Heart left ventricle (tissue), 16 donors: ENCODE measurements at regions not wholly inside any gene's neighbourhood (a gene's known extent, or its start where the extent isn't known, plus 50 kb on each side); places are given as distances from the start of the nearest gene placed in this dataset.

ENCODE experiments used
- ATAC-seq, 4 donors: fragments of 200-7000 bp; cut with Tn5 transposase; one replicate each; pipeline ENCODE4 v1.9.1; 2020 to 2022; ENCODE audit warnings: moderate library complexity in 4 of 4, mild to moderate bottlenecking in 3 of 4, moderate number of reproducible peaks in 1 of 4
- DNase-seq, 5 donors: peaks; one replicate each; pipeline ENCODE4 v3.0.0-alpha.2; 2020
- H3K27ac ChIP-seq, 12 donors: fragments of 200-600 bp; sonication (generic) in 4 of 12; one replicate each; pipeline versions ENCODE4 v1.5.0 to v1.8.0; 2016 to 2022; ENCODE audit warnings: mild to moderate bottlenecking in 2 of 12
- H3K27me3 ChIP-seq, 9 donors: fragments of 200-600 bp; sonication (generic) in 2 of 9; one replicate each; pipeline versions ENCODE4 v1.5.1 to v1.8.0; 2016 to 2022; ENCODE audit warnings: mild to moderate bottlenecking in 3 of 9
- H3K36me3 ChIP-seq, 9 donors: fragments of 200-600 bp; sonication (generic) in 2 of 9; one replicate each; pipeline versions ENCODE4 v1.5.0 to v1.8.0; 2018 to 2022; ENCODE audit warnings: mild to moderate bottlenecking in 2 of 9
- H3K4me1 ChIP-seq, 12 donors: fragments of 200-600 bp; sonication (generic) in 4 of 12; one replicate each; pipeline versions ENCODE4 v1.5.0 to v1.8.0; 2016 to 2022; ENCODE audit warnings: mild to moderate bottlenecking in 3 of 12
- H3K4me3 ChIP-seq, 12 donors: fragments of 200-600 bp; sonication (generic) in 4 of 12; one replicate each; pipeline versions ENCODE4 v1.5.0 to v1.8.0; 2017 to 2022; ENCODE audit warnings: mild to moderate bottlenecking in 9 of 12, moderate library complexity in 4 of 12
- H3K9me3 ChIP-seq, 12 donors: fragments of 200-600 bp; sonication (generic) in 4 of 12; one replicate each; pipeline versions ENCODE4 v1.5.0 to v1.8.0; 2016 to 2022; ENCODE audit warnings: mild to moderate bottlenecking in 1 of 12
- POLR2A ChIP-seq, 2 donors: fragments of 450-650 bp; IDR thresholded peaks; one replicate each; pipeline ENCODE4 v1.6.1; 2017; ENCODE audit warnings: antibody characterized with exemption in 2 of 2, mild to moderate bottlenecking in 2 of 2, moderate library complexity in 2 of 2
- WGBS, 4 donors: extraction: QIAGEN DNeasy Blood & Tissue Kit in 2 of 4; methylation state at CpG; one replicate each; pipeline versions ENCODE4 v1.1.5 to v1.1.7; 2013 to 2018; 5-methylcytosine and 5-hydroxymethylcytosine counted together
- intact Hi-C, 10 donors: fragments of 100-400 bp; cut with DNase I; formaldehyde crosslinking; loops; one replicate each; pipeline versions ENCODE4 v1.11.1 to v1.14.2; 2022
- TF ChIP-seq, protein P1 (sequence below), 12 donors: fragments of 200-600 bp; sonication (generic) in 4 of 12; IDR thresholded peaks; one replicate each; pipeline versions ENCODE4 v1.5.0 to v1.8.0; 2018 to 2022; ENCODE audit warnings: antibody characterized with exemption in 12 of 12, mild to moderate bottlenecking in 5 of 12
- donor health status: ischemic (EF 13 %, LVEDD 7.1; RV severe dilation, severe dysfunction).
- donor health status: healthy with polysubstance abuse.
- donor health status: DM: no; HTN: yes; CAD: no.
- donor health status: DM: no; HTN: no; CAD: no.
- donor health status: ischemic (EF 25% LVEDD 6.9; RV normal size, moderate dysfunction).
- donor health status: ischemic (EF 25% LVEDD 5.7; RV mildly dilated, moderate dysfunction).
- donor health status: healthy.
- donor health status: DM: yes; HTN: yes; CAD: no.
- donor health status: ischemic (EF 35%, LVEDD 5.7; RV mildly dilated, moderate dysfunction).
- donor health status: nonischemic (EF 11% LVEDD 7.7; RV severe dilation, severe dysfunction).
- donor health status: DM: yes; HTN: yes; CAD: no.
- donor health status: PGD.
- donor health status: ischemic (EF 29% LVEDD 5.4; RV normal size, mild dysfunction).
- donor health status: nonischemic (EF 23%, LVEDD 6.1; RV moderate dilation, normal function).

DNA sequence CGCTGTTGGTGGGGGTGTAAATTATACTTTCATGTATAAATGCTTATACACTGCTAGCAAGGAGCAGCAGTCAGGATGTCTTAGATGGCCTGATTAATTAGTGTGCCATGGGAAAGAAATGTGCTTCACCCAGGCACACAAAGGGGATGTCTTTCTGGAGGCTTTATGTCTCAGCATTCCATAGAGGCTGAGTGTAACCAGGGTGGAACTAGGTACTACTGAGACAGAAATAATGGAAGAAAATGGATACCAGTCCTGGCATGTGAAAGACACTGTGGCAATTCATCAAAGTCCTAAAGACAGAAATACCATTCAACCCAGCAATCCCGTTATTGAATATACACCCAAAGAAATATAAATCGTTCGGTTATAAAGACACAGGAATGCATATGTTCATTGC, 52.5 kb downstream of the PF4 start:
- no peak overlapping the region for H3K27ac ChIP-seq
- no peaks in the 10 kb centered on the region for H3K36me3 ChIP-seq
- peaks cover 0 to 4% (median 0%) of the 10 kb centered on the region in 9 donors for H3K27me3 ChIP-seq
- no peaks in the 10 kb centered on the region for H3K4me1 ChIP-seq
- intact Hi-C loops: loop anchor here in 8 of 10 donors (5.0 to 10.0 kb wide), 5 partner anchors 194 to 267 kb away; no protein-coding TSS in a partner anchor
- no peak overlapping the region for H3K4me3 ChIP-seq
- ATAC-seq (no peak), DNase-seq (no peak)
- H3K9me3 ChIP-seq: no peaks in the 10 kb centered on the region
- 90 to 97% (median 96%) methylated on average over 4 of the region's 4 CpGs for WGBS, 4 donors
- no peak for TF ChIP-seq POLR2A (IDR thresholded peaks at IDR 0.05)
- TF ChIP-seq, protein P1, sequence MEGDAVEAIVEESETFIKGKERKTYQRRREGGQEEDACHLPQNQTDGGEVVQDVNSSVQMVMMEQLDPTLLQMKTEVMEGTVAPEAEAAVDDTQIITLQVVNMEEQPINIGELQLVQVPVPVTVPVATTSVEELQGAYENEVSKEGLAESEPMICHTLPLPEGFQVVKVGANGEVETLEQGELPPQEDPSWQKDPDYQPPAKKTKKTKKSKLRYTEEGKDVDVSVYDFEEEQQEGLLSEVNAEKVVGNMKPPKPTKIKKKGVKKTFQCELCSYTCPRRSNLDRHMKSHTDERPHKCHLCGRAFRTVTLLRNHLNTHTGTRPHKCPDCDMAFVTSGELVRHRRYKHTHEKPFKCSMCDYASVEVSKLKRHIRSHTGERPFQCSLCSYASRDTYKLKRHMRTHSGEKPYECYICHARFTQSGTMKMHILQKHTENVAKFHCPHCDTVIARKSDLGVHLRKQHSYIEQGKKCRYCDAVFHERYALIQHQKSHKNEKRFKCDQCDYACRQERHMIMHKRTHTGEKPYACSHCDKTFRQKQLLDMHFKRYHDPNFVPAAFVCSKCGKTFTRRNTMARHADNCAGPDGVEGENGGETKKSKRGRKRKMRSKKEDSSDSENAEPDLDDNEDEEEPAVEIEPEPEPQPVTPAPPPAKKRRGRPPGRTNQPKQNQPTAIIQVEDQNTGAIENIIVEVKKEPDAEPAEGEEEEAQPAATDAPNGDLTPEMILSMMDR (IDR thresholded peaks at IDR 0.05): no peak

DNA sequence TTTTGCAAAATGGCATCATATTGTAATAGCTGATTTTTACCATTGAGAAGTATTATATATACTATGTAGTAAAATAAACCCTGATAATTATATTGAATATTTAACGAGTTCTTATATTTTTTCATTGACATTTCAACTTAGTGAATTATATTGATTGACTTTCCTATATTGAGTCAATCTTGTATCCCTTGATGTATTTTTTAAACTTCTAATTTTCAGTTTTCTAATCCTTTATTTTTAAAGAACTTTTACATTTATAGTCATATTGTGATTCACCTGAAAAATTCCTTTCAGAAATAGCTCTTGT, 54.4 kb downstream of the CXCL1 start:
- TF ChIP-seq POLR2A (IDR thresholded peaks at IDR 0.05): no peak
- TF ChIP-seq, protein P1 (IDR thresholded peaks at IDR 0.05): no peak
- Histone ChIP-seq H3K4me1 (peaks cover 0 to 6% (median 0%) of the 10 kb centered on the region in 12 donors), H3K36me3 (no peaks in the 10 kb centered on the region), H3K4me3 (no peak overlapping the region), H3K9me3 (no peaks in the 10 kb centered on the region), H3K27me3 (peaks cover 0 to 7% (median 0%) of the 10 kb centered on the region in 9 donors), H3K27ac (no peak overlapping the region)
- intact Hi-C loops: loop anchor here in 8 of 10 donors (2.0 to 10.0 kb wide), 9 partner anchors 189 to 261 kb away; no protein-coding TSS in a partner anchor
- ATAC-seq (no peak), DNase-seq (no peak)
- WGBS, 4 donors: 83 to 93% (median 90%) methylated on average over 1 of the region's 1 CpG

DNA sequence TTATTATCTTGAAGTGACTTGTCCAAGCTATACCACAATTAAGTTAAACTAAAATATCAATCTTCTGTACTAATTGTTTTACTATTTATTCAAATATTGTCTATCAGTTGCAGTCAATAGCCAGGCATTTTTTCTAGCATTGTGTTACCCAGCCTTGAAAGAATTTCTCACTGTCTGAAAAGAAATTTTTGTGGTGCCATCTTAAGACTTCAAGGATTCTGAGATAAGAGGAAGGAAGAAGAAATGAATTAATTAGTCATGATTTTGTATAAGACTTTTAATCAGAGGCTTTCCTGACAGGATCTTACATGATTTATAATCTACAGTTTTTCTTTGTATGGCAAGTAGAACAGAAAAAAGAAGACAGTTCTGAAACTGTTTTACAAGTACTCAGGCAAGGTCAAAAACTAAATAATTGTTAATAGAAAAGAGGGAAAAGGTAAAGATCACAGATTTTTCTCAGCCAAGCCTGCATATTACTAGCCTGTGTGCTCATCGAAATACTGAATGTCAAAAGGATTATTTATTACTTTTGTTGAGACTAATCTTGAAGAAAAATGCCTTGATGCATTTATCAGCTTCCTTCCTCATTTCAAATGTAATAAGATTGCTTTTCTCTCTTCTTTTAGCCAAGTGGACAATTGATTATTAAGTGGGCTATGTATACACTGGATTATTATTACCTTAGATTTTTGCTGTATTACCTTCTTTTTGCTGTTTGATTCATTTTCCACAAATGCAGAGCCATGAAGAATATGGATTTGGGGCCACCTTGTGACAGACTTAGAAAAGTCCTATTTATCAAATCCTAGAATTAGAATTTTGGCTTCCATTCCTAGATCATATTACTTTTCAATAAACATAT, 53.8 kb downstream of the CXCL1 start:
- H3K4me1 ChIP-seq: peaks cover 0 to 6% (median 0%) of the 10 kb centered on the region in 12 donors
- DNase-seq (no peak), ATAC-seq (no peak)
- intact Hi-C loops: loop anchor here in 8 of 10 donors (2.0 to 10.0 kb wide), 9 partner anchors 188 to 261 kb away; no protein-coding TSS in a partner anchor
- no peaks in the 10 kb centered on the region for H3K36me3 ChIP-seq
- TF ChIP-seq POLR2A (IDR thresholded peaks at IDR 0.05): no peak
- TF ChIP-seq, protein P1 (IDR thresholded peaks at IDR 0.05): peak in 9 of 12 donors; percentile 19 to 54 (median 45)
- no peaks in the 10 kb centered on the region for H3K9me3 ChIP-seq
- H3K27ac ChIP-seq: no peak overlapping the region
- H3K27me3 ChIP-seq: peaks cover 0 to 7% (median 0%) of the 10 kb centered on the region in 9 donors
- no peak overlapping the region for H3K4me3 ChIP-seq
- 71 to 89% (median 83%) methylated on average over 1 of the region's 1 CpG for WGBS, 4 donors

DNA sequence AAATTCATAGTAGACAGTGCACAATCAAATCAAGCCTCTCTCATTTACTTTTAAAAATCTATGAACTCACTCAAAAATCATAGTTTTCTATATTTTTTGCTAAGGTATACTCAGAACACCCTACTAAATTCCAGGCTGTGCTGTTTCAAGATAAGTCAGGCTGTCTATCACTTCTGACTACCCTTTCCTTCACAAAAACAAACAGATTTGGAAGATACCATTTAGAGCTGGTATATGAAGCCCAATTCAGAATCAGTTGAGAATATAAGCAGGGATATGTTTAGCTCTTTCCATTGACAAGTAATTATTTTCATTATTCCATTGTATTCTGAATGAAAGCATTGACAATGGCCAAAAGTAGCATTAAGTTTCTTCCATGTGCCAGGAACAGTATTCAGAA, 53.1 kb downstream of the CXCL1 start:
- Histone ChIP-seq H3K27ac (no peak overlapping the region), H3K36me3 (no peaks in the 10 kb centered on the region), H3K27me3 (peaks cover 0 to 7% (median 0%) of the 10 kb centered on the region in 9 donors), H3K4me1 (peaks cover 0 to 6% (median 0%) of the 10 kb centered on the region in 12 donors), H3K4me3 (no peak overlapping the region), H3K9me3 (no peaks in the 10 kb centered on the region)
- no peak for TF ChIP-seq POLR2A (IDR thresholded peaks at IDR 0.05)
- intact Hi-C loops: loop anchor here in 8 of 10 donors (2.0 to 10.0 kb wide), 9 partner anchors 188 to 260 kb away; no protein-coding TSS in a partner anchor
- DNase-seq: no peak
- ATAC-seq: no peak
